ENCODE measurements at regions not wholly inside any gene's neighbourhood (a gene's known extent, or its start where the extent isn't known, plus 50 kb on each side); places are given as distances from the start of the nearest gene placed in this dataset.

GRCh38 chr2:176686328-176686727 is 417.1 kb downstream of the MTX2 start:
- no peak for TF ChIP-seq CTCF (IDR thresholded peaks at IDR 0.05; ENCODE audit: borderline replicate concordance, insufficient read depth, low read depth, low read length)
- H3K4me3 ChIP-seq (ENCODE audit: low read depth, low read length): no peak overlapping the region

- H3K4me3 ChIP-seq (ENCODE audit: low read depth, low read length): no peak overlapping the region
- TF ChIP-seq CTCF (IDR thresholded peaks at IDR 0.05; ENCODE audit: borderline replicate concordance, insufficient read depth, low read depth, low read length): no peak
These were observed 418.1 kb downstream of the MTX2 start for GRCh38 chr2:176687342-176687741.

GRCh38 chr2:176687944-176688343 is 418.7 kb downstream of the MTX2 start:
- no peak for TF ChIP-seq CTCF (IDR thresholded peaks at IDR 0.05; ENCODE audit: borderline replicate concordance, insufficient read depth, low read depth, low read length)
- no peak overlapping the region for H3K4me3 ChIP-seq (ENCODE audit: low read depth, low read length)

GRCh38 chr2:176689711-176690110 is 420.5 kb downstream of the MTX2 start:
- TF ChIP-seq CTCF (IDR thresholded peaks at IDR 0.05; ENCODE audit: borderline replicate concordance, insufficient read depth, low read depth, low read length): no peak
- no peak overlapping the region for H3K4me3 ChIP-seq (ENCODE audit: low read depth, low read length)

GRCh38 chr2:176691471-176691870 is 422.2 kb downstream of the MTX2 start:
- TF ChIP-seq CTCF (IDR thresholded peaks at IDR 0.05; ENCODE audit: borderline replicate concordance, insufficient read depth, low read depth, low read length): no peak
- no peak overlapping the region for H3K4me3 ChIP-seq (ENCODE audit: low read depth, low read length)

GRCh38 chr2:176692533-176692932 is 423.3 kb downstream of the MTX2 start:
- no peak overlapping the region for H3K4me3 ChIP-seq (ENCODE audit: low read depth, low read length)
- no peak for TF ChIP-seq CTCF (IDR thresholded peaks at IDR 0.05; ENCODE audit: borderline replicate concordance, insufficient read depth, low read depth, low read length)

- no peak for TF ChIP-seq CTCF (IDR thresholded peaks at IDR 0.05; ENCODE audit: borderline replicate concordance, insufficient read depth, low read depth, low read length)
- no peak overlapping the region for H3K4me3 ChIP-seq (ENCODE audit: low read depth, low read length)
These were observed 429.9 kb downstream of the MTX2 start for GRCh38 chr2:176699098-176699497.

All from GM12875 (cell line).